Activated CD4-positive, alpha-beta T cell treated with anti-CD3 and anti-CD28 coated beads for 48 hours (primary cell): ENCODE measurements at regions not wholly inside any gene's neighbourhood (a gene's known extent, or its start where the extent isn't known, plus 50 kb on each side); places are given as distances from the start of the nearest gene placed in this dataset.
"Not testable (repeated sequence)": the region's sequence is repeated elsewhere in the genome, so short reads cannot be mapped to it uniquely, and the experiment has no call there.

Source experiments
- DNase-seq: peaks from one replicate; pipeline ENCODE4 v3.0.0-alpha.2; 2020

GRCh38 chr2:89876878-89877277, 1185.4 kb downstream of the RPIA start:
- DNase-seq, result not testable (repeated sequence)

- not testable (repeated sequence) for DNase-seq
These were observed 1191.4 kb downstream of the RPIA start for GRCh38 chr2:89882880-89883279.

GRCh38 chr2:89883624-89884023, 1192.2 kb downstream of the RPIA start:
- not testable (repeated sequence) for DNase-seq

- not testable (repeated sequence) for DNase-seq
These were observed 1193.6 kb downstream of the RPIA start for GRCh38 chr2:89885071-89885470.

- not testable (repeated sequence) for DNase-seq
These were observed 1197.2 kb downstream of the RPIA start for GRCh38 chr2:89888693-89889092.

- DNase-seq, result not testable (repeated sequence)
These were observed 1198.8 kb downstream of the RPIA start for GRCh38 chr2:89890185-89890773.

- not testable (repeated sequence) for DNase-seq
These were observed 1203.5 kb downstream of the RPIA start for GRCh38 chr2:89894988-89895387.

GRCh38 chr2:89895629-89896028, 1204.2 kb downstream of the RPIA start:
- DNase-seq, result not testable (repeated sequence)

GRCh38 chr2:89927018-89927417, 1235.5 kb downstream of the RPIA start:
- not testable (repeated sequence) for DNase-seq

GRCh38 chr2:89935436-89935835, 1244.0 kb downstream of the RPIA start:
- DNase-seq, result not testable (repeated sequence)

GRCh38 chr2:89936011-89936410, 1244.5 kb downstream of the RPIA start:
- DNase-seq, result not testable (repeated sequence)

GRCh38 chr2:89936559-89936958, 1245.1 kb downstream of the RPIA start:
- DNase-seq, result not testable (repeated sequence)

GRCh38 chr2:89938756-89939155, 1247.3 kb downstream of the RPIA start:
- not testable (repeated sequence) for DNase-seq

GRCh38 chr2:89944267-89944666, 1252.8 kb downstream of the RPIA start:
- not testable (repeated sequence) for DNase-seq

GRCh38 chr2:89945004-89945616, 1253.6 kb downstream of the RPIA start:
- DNase-seq, result not testable (repeated sequence)

GRCh38 chr2:89947208-89947815, 1255.8 kb downstream of the RPIA start:
- not testable (repeated sequence) for DNase-seq

GRCh38 chr2:89948102-89948501, 1256.6 kb downstream of the RPIA start:
- DNase-seq, result not testable (repeated sequence)

GRCh38 chr2:89950807-89951206, 1259.3 kb downstream of the RPIA start:
- DNase-seq, result not testable (repeated sequence)

- DNase-seq, result not testable (repeated sequence)
These were observed 1265.8 kb downstream of the RPIA start for GRCh38 chr2:89957236-89957635.

GRCh38 chr2:89959729-89960378, 1268.4 kb downstream of the RPIA start:
- not testable (repeated sequence) for DNase-seq

GRCh38 chr2:89960570-89960969, 1269.1 kb downstream of the RPIA start:
- not testable (repeated sequence) for DNase-seq

GRCh38 chr2:89968567-89968966, 1277.1 kb downstream of the RPIA start:
- DNase-seq, result not testable (repeated sequence)

GRCh38 chr2:89969190-89969589, 1277.7 kb downstream of the RPIA start:
- not testable (repeated sequence) for DNase-seq
